ENCODE measurements at regions not wholly inside any gene's neighbourhood (a gene's known extent, or its start where the extent isn't known, plus 50 kb on each side); places are given as distances from the start of the nearest gene placed in this dataset.
A peak's percentile ranks its signal among the peaks of the same experiment; 100 is the strongest.
"Not testable (repeated sequence)": the region's sequence is repeated elsewhere in the genome, so short reads cannot be mapped to it uniquely, and the experiment has no call there.

DNA sequence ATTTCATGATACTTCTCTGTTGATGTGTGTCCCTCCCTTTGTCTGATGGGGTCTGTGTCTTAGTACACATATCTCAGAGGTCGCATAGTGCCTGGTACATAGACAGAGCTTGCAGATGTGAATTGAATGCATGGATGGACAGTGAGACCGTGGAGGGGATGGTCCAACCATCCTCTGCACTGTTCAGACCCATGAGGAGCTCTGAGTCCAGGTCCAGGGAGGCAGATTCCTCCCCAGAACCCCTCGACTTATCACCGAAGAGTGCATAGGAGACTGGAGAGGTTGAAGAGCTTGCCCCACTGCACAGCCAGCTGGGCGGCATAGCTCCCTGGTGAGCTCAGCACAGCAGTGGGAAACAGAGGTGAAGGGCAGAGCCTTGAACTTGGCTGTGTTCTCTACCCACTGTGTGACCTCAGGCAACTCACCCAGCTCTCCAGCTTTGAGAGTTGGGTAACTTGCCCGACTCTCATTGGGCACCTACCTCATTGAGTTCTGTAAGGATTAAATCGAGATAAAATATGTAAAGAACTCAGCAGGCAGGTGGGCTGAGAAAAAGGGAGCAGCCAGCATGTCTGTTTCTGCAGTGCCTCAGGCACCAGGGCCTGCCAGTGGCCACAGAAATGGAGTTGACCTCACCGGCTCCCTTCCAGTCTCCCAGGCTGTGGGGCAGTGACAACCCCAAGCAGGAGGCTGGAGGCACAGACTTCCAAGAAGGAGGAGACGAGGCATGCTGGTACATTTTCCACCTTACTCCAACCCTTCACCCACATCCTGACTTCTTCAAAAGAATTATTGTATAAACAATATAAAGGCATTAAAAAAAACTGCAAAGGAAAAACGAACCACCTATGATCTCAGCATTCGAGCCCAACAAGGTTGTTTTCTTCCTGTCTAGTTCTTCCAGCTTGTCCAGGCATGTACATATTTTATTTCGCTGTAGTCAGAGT, 54.1 kb upstream of the TFRC start:
- POLR2A ChIA-PET, result interaction anchor here (0.7 to 5.3 kb wide), 14 partner anchors 9 to 868 kb away, joined by 3 to 70 read pairs (median 4); partner anchors contain the start of gene TFRC
- DNase-seq (ENCODE audit: unreplicated experiment), result peak; percentile 91
- intact Hi-C loops (cut with micrococcal nuclease), result no loop called here
- BruUV-seq (replicated peaks), result no TSS peak
- CTCF ChIA-PET, result interaction anchor here (0.5 to 3.8 kb wide), 9 partner anchors 11 to 1427 kb away, joined by 3 to 24 read pairs (median 3); no protein-coding TSS in a partner anchor
- Mint-ChIP-seq H3K27ac (ENCODE audit: low read depth, unreplicated experiment) (peak overlapping the region; percentile 89), H3K4me1 (ENCODE audit: insufficient read depth, unreplicated experiment) (peaks cover 27% of the 10 kb centered on the region), H3K4me3 (ENCODE audit: unreplicated experiment) (peak overlapping the region; percentile 58), H3K27me3 (ENCODE audit: insufficient read depth, unreplicated experiment) (no peaks in the 10 kb centered on the region), H3K9me3 (ENCODE audit: unreplicated experiment) (no peaks in the 10 kb centered on the region), H3K36me3 (ENCODE audit: insufficient read depth, unreplicated experiment) (no peaks in the 10 kb centered on the region)
- TF ChIP-seq, protein P1, sequence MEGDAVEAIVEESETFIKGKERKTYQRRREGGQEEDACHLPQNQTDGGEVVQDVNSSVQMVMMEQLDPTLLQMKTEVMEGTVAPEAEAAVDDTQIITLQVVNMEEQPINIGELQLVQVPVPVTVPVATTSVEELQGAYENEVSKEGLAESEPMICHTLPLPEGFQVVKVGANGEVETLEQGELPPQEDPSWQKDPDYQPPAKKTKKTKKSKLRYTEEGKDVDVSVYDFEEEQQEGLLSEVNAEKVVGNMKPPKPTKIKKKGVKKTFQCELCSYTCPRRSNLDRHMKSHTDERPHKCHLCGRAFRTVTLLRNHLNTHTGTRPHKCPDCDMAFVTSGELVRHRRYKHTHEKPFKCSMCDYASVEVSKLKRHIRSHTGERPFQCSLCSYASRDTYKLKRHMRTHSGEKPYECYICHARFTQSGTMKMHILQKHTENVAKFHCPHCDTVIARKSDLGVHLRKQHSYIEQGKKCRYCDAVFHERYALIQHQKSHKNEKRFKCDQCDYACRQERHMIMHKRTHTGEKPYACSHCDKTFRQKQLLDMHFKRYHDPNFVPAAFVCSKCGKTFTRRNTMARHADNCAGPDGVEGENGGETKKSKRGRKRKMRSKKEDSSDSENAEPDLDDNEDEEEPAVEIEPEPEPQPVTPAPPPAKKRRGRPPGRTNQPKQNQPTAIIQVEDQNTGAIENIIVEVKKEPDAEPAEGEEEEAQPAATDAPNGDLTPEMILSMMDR (IDR thresholded peaks at IDR 0.05; ENCODE audit: unreplicated experiment), result no peak

DNA sequence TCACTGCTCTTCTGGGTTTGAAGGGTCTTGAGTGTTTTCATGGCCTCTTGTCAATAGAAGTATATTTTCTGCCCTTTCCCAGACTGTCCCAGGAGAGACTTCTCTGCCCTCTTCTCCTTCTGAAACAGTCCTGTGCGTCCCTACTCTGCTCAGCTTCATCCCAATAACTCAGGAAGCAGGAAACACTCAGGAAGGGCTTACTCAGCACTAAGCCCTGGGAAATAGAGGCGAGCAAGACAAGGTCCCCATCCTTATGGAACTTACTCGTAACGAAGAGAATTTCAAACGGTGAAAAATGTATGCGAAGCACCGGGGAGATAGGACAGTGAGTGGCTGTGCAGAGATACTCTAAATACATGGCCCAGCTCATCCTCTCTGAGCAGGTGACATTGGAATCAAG, 52.8 kb upstream of the TFRC start:
- no peak overlapping the region for H3K4me3 Mint-ChIP-seq (ENCODE audit: unreplicated experiment)
- intact Hi-C loops (cut with micrococcal nuclease), result no loop called here
- no peaks in the 10 kb centered on the region for H3K27me3 Mint-ChIP-seq (ENCODE audit: insufficient read depth, unreplicated experiment)
- no peaks in the 10 kb centered on the region for H3K36me3 Mint-ChIP-seq (ENCODE audit: insufficient read depth, unreplicated experiment)
- ChIA-PET POLR2A (interaction anchor here (0.8 to 5.3 kb wide), 5 partner anchors 8 to 54 kb away, joined by 4 to 70 read pairs (median 6); partner anchors contain the start of gene TFRC), CTCF (interaction anchor here (0.6 to 3.8 kb wide), 3 partner anchors 57 to 62 kb away, joined by 3 to 24 read pairs (median 5); no protein-coding TSS in a partner anchor)
- no peaks in the 10 kb centered on the region for H3K9me3 Mint-ChIP-seq (ENCODE audit: unreplicated experiment)
- no peak for DNase-seq (ENCODE audit: unreplicated experiment)
- H3K27ac Mint-ChIP-seq (ENCODE audit: low read depth, unreplicated experiment), result peak overlapping the region; percentile 46
- TF ChIP-seq, protein P1 (IDR thresholded peaks at IDR 0.05; ENCODE audit: unreplicated experiment), result no peak
- BruUV-seq (replicated peaks), result no TSS peak
- H3K4me1 Mint-ChIP-seq (ENCODE audit: insufficient read depth, unreplicated experiment), result peaks cover 27% of the 10 kb centered on the region

GRCh38 chr3:196133869-196134268, 52.0 kb upstream of the TFRC start:
- H3K4me3 Mint-ChIP-seq (ENCODE audit: unreplicated experiment); DNase-seq (ENCODE audit: unreplicated experiment); H3K27me3 Mint-ChIP-seq (ENCODE audit: insufficient read depth, unreplicated experiment); H3K36me3 Mint-ChIP-seq (ENCODE audit: insufficient read depth, unreplicated experiment); BruUV-seq (replicated peaks); intact Hi-C loops (cut with micrococcal nuclease); H3K27ac Mint-ChIP-seq (ENCODE audit: low read depth, unreplicated experiment); H3K9me3 Mint-ChIP-seq (ENCODE audit: unreplicated experiment): not testable (repeated sequence)
- peaks cover 22% of the 10 kb centered on the region for H3K4me1 Mint-ChIP-seq (ENCODE audit: insufficient read depth, unreplicated experiment)
- ChIA-PET POLR2A (interaction anchor here (0.6 kb wide), 1 partner anchor 12 kb away, joined by 3 read pairs; no protein-coding TSS in a partner anchor), CTCF (interaction anchor here (3.8 kb wide), 1 partner anchor 61 kb away, joined by 24 read pairs; no protein-coding TSS in a partner anchor)

DNA sequence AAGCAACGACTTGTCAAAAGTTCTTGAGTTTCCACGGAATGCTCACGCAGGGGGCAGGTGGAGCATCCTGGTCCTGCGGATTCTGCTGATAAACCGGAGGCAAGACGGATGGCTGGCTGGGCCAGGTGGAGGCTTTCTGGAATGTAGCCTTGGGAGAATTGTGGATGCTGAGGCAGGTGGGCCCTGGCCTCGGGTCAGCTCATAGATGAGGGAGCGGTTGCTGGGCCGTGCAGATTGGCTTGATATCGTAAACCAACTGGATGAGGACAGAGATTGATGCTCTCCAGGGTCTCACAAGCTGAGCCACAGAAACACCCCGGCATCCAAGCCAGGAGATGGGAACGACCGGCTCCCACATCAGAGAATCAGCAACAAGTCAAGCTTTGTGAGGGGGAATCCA, 50.0 kb upstream of the TFRC start:
- POLR2A ChIA-PET, result interaction anchor here (0.6 to 1.0 kb wide), 2 partner anchors 11 to 43 kb away, joined by 3 to 5 read pairs; no protein-coding TSS in a partner anchor
- no peak for DNase-seq (ENCODE audit: unreplicated experiment)
- Mint-ChIP-seq H3K27me3 (ENCODE audit: insufficient read depth, unreplicated experiment) (no peaks in the 10 kb centered on the region), H3K4me1 (ENCODE audit: insufficient read depth, unreplicated experiment) (peaks cover 19% of the 10 kb centered on the region), H3K27ac (ENCODE audit: low read depth, unreplicated experiment) (no peak overlapping the region), H3K4me3 (ENCODE audit: unreplicated experiment) (no peak overlapping the region), H3K9me3 (ENCODE audit: unreplicated experiment) (no peaks in the 10 kb centered on the region), H3K36me3 (ENCODE audit: insufficient read depth, unreplicated experiment) (no peaks in the 10 kb centered on the region)
- intact Hi-C loops (cut with micrococcal nuclease), result no loop called here
- no TSS peak for BruUV-seq (replicated peaks)
- CTCF ChIA-PET, result interaction anchor here (0.7 to 1.2 kb wide), 2 partner anchors 11 to 59 kb away, joined by 3 to 7 read pairs; no protein-coding TSS in a partner anchor
- TF ChIP-seq, protein P1 (IDR thresholded peaks at IDR 0.05; ENCODE audit: unreplicated experiment), result no peak

Data from MCF 10A (cell line).